NCI-H524 treated with DMSO at 0.1 percent for 48 hours (cell line): ENCODE measurements at regions not wholly inside any gene's neighbourhood (a gene's known extent, or its start where the extent isn't known, plus 50 kb on each side); places are given as distances from the start of the nearest gene placed in this dataset.

ENCODE experiments used
- DNase-seq: peaks from one replicate; lab custom pipeline; 2025; lab: John Stamatoyannopoulos, UW

DNA sequence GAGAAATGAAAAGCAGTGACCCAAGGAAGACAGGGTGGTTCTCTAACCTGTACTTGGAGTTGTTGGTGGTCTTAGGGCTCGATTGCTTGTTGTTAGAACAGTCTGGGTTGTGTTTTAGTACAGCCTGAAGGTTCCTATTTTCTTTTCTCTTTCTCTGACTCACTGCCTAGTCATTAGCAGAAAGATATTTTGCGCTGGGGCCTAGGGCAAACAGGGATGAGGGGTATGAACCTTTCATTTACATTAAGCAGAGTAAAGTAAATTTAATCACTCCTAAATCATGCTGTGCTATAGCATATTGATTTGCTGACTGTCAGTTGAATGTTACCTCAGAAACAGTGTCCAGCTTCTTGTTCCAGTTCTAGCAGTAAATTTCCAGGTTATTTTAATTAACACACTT lies 197.2 kb downstream of the RWDD3 start:
- no peak for DNase-seq

GRCh38 chr1:95435611-95436010 lies 201.6 kb downstream of the RWDD3 start:
- no peak for DNase-seq

GRCh38 chr1:95437011-95437410 lies 203.0 kb downstream of the RWDD3 start:
- no peak for DNase-seq

DNA sequence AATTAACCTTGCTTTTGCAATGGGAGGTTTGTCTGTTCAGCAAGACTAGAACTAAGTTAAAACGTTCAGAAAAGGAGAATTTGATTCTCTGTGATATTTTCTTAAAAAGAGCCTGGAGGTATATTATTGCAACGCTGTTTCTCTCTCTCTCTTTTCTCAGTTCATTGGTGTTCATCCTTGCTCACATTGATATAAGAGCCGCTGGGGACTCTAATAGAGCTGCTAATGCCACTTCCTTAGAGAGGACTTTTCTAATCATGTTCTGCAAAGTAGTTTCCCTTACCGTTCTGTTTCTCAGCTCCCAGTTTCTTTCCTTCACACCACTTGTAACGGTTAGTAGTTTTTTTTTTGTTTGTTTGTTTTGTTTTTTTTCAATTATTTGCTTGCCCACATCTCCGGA lies 203.8 kb downstream of the RWDD3 start:
- no peak for DNase-seq

DNA sequence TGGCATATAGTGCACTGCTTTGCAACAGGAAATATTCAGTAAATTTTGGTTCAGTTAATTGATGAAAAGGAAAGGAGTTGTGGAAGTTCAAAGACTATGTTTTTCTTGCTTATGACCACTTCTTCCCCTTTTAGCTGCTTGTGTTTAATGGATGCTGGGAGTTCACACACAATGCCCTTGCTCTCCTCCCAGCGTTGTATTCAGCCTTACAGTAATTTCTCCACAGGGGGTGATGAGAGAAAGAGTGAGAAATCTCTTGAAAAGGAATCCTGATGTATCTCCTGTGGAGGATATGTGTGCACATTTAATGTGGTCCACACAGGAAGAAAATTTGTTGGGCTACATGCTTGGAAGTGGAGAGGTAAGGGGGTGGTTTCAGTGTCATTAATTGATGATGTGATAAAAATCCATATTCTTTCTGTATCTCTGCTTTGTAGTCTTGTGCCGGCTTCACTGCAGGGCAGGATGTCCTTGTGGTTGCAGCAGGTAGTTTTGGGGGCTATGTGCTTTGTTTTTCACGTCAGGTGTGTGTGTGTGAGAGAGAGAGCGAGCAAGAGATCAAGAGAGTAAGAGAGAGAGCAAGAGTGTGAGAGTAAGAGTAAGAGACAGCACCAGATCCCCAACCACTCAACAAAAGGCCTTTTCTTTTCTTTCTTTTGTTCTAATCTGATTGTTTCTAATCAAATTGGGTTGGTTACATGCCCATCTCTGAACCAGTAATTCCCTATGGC lies 204.4 kb downstream of the RWDD3 start:
- no peak for DNase-seq

GRCh38 chr1:95440511-95440910 lies 206.5 kb downstream of the RWDD3 start:
- no peak for DNase-seq

GRCh38 chr1:95449516-95449915 lies 215.5 kb downstream of the RWDD3 start:
- DNase-seq = no peak

- DNase-seq = no peak
Measured at GRCh38 chr1:95451054-95451453, 217.0 kb downstream of the RWDD3 start.

DNA sequence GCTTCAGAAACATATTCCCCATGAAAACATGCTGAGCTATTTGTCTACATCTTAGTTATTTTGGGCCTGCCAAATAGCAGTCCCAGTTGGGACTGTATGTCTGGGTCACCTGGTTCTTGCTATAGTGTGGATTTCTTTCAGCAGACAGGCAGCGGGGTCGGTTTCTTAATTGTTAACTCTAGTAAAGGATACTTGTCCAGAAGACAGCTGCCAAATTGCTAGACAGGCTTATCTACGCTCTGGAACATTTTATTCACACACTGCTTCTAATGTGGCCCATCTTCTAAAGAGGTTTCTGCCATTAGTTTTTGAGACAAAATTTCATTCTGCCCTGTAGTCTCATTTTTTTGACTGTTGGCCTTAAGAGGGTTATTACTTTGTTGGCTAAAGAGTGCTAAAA lies 217.9 kb downstream of the RWDD3 start:
- DNase-seq = no peak

- DNase-seq = no peak
Measured at GRCh38 chr1:95453053-95453452, 219.0 kb downstream of the RWDD3 start.

- no peak for DNase-seq
Measured at GRCh38 chr1:95467036-95467435, 233.0 kb downstream of the RWDD3 start.

- DNase-seq = no peak
Measured at GRCh38 chr1:95475686-95476457, 241.9 kb downstream of the RWDD3 start.

DNA sequence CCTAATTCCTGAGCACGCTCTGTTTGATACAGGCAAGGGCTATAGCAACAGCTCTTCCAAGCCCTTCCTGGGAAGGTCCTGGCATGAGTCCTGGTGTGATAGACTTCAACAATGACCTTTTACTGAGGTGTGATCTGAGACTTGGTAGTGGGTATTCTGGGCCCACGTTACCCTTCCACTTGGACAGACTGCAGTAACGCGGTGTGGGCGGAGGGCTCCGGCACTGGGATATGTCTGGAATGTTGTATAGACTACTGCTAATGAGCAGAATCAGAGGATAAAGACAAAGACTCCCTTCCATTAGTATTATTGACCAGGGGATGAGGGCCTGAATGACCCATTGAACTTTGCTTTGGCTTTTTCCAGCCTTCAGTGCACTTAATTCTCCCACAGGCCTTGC lies 262.3 kb downstream of the RWDD3 start:
- no peak for DNase-seq

GRCh38 chr1:95496773-95497172 lies 262.8 kb downstream of the RWDD3 start:
- DNase-seq = no peak

GRCh38 chr1:95497566-95497965 lies 263.6 kb downstream of the RWDD3 start:
- DNase-seq = no peak

GRCh38 chr1:95503278-95504030 lies 269.4 kb downstream of the RWDD3 start:
- no peak for DNase-seq

GRCh38 chr1:95504321-95504720 lies 270.3 kb downstream of the RWDD3 start:
- no peak for DNase-seq

DNA sequence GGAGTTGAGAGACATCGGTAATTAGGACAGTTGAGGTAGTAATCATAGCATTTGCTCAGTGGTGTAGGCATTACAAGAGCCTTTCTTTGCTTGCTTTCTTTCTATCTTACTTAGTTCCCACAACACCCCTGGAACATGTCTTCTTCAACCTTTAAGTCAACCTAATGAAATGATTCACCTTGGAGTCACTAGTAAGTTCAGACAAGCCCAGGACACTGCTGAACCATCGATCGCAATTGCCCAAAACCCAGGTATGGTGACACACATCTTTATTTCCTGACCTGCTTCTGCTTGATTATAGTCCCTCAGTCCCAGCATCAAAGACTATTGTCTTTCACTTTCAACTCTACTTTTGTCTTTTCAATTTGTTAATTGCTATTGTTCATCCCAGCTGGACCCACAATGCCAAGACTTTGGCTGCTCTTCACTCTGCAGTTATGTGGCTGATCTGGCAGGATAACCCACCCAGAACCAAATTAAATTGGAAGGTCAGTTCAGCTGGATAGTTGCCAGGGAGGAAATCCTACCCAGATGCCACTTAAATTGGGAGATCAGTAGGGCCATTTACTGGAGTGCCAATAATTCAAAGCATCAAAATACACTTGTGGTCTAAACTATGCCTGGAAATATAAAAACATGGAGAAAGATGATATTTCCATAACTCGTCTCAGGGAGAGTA lies 272.9 kb downstream of the RWDD3 start:
- no peak for DNase-seq

DNA sequence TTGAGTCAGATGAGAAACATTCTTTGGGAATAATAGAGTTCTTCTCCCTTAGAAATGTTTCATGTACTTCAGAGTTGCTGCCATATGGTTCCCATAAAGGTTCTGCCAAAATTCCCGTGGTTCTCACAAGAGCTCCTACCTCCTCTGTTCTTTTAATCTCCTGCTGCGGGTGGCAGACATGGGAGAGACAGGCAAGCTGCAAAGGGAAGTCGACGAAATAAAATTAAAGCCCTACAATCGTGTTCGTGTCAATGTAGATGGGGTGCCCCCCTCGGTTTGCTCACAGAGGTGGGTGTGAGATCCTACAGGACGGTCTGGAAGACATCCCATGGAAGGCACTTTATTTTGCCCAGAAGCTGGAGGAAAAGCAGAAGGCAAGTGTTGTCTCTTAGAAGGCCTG lies 276.0 kb downstream of the RWDD3 start:
- DNase-seq = peak; percentile 30

GRCh38 chr1:95512925-95513324 lies 278.9 kb downstream of the RWDD3 start:
- no peak for DNase-seq

DNA sequence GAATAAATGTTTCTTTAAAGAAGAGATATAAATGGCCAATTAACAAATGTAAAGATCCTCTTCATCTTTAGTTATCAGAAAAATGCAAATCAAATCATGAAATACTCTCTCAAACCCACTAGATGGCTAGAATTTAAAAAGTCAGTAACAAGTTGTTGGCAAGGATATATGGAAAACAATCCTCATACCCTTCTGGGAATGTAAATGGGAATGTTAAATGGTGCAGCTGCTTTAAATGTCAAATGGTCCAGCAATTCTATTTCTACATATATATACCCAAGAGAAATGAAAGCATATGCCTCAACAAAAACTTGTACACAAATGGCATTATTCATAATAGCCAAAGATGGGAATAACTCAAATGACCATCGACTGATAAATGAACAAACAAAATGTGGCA lies 283.5 kb downstream of the RWDD3 start:
- DNase-seq = no peak

GRCh38 chr1:95518310-95518709 lies 284.3 kb downstream of the RWDD3 start:
- DNase-seq = no peak
